GM04503 (cell line): ENCODE measurements at regions not wholly inside any gene's neighbourhood (a gene's known extent, or its start where the extent isn't known, plus 50 kb on each side); places are given as distances from the start of the nearest gene placed in this dataset.
"Not testable (repeated sequence)": the region's sequence is repeated elsewhere in the genome, so short reads cannot be mapped to it uniquely, and the experiment has no call there.

Source experiments
- DNase-seq: peaks from one replicate; pipeline ENCODE4 v3.0.0-alpha.2; 2012; ENCODE audit warnings: low read depth

DNA sequence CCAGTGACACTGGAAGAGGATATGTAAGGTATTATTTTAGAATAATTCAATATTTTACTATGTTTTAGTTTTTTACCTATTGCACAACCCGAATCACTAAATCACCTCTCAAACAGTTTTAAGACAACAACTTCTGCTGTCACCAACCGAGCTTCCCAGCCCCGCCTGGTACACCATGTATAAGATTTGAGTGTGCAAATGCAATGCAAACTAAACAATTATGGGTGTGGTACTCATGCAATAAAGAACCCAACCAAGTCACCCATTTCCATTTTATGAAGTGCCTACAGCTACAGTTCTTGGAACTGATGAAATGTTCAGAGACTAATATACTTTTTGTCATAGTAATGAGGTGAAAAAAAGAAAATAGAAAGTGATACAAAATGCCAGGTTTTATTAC lies 256.2 kb downstream of the TAFA4 start:
- no peak for DNase-seq

DNA sequence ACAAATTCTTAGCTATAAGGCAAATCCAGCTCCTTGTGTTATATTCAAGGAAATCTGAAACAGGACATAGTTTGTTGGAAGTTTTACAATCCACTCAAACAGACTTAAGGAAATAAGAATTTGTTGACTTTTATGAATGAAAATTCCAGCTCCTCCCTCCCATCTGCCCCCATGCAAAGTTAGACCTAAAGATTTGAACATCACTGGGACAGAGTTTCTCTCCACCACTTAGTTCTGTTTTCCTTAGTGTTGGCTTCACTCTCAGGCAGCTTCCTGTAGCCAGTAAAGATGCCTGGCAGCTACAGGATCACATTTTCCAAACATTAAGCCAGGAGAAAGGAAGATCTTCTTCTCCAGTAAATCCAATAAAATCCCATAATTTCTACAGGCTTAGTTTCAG lies 265.0 kb downstream of the TAFA4 start:
- DNase-seq, result no peak

DNA sequence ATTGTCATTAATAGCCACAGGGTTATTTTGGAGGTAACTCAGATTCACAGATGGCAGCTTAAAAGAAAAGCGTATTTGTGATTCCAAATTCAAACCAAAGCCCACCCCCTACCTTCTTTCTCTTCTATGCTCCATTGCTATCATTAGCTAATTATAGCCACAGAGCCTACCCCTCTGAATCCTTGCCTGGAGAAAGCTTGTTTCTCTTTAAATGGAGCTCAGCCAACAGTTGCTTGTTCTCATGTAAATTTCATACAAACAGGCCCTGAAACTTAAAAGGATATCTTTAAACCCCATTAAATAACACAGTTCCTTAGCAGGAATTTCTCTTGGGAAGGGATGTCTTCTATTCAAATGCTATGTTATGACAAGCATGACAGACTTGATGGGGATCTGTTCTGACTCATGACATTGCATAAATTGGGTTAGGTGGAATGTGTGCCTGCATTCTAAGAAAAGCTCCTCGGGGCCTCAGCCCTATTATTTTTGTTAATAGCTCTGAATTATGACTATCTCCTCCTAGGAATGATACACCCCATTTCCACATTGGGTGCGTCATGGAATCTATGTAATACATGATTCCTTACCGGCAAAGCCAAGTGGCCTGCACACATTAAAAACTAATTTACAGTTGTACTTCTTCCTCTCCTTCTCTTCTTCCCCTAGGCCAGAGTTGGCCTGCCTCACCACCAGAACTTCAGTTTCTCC lies 265.8 kb downstream of the TAFA4 start:
- DNase-seq, result no peak

DNA sequence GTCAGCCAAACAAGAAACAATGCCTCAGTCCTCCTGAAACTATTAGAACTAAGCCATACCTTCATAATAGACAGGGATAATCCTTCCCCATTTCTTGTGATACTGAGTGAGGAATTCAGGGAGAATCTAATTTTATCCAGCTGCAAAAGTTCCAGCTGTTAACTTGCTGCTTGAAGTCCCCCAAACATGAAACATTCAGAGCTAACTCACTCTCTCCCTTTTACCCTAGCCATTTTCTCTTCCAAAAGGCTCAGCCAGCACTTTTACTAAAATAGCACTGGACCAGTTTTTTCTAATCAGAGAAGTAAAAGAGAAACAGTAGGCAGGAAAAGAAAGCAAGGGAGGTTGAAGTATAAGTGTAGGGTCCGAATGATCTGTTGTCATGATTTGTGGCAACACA lies 268.1 kb downstream of the TAFA4 start:
- no peak for DNase-seq

DNA sequence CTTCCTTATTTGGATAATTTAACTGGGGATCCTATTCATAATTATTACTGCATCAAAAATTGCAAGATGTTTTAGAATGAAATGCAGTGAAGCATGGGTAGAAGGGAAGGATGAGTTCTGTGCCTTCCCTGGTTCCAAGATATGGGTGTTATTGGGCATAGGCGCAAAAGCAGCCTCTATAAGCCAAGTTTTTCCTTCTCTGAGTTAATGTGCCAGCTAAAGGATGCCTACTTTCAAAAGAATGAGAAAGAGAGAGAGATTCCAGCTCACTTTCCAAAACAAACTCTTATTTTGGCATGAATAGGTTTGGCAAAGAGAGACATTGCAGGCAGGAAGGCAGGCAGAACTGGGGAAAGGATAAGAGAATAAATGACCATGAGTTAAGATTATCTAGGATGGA lies 270.2 kb downstream of the TAFA4 start:
- DNase-seq, result no peak

DNA sequence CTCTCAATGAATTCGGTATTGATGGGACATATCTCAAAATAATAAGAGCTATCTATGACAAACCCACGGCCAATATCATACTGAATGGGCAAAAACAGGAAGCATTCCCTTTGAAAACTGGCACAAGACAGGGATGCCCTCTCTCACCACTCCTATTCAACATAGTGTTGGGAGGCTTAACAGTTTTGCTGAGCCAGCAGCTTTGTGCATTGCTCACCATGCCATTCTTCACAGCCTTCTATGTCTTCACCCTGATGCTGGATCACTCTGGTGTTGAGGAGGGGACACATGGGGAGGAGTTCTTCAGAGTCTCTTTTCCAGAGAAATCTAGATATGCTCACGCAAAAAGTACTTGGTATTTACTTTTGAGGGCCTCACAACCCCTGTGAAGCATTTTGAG lies 281.7 kb downstream of the TAFA4 start:
- DNase-seq, result not testable (repeated sequence)

DNA sequence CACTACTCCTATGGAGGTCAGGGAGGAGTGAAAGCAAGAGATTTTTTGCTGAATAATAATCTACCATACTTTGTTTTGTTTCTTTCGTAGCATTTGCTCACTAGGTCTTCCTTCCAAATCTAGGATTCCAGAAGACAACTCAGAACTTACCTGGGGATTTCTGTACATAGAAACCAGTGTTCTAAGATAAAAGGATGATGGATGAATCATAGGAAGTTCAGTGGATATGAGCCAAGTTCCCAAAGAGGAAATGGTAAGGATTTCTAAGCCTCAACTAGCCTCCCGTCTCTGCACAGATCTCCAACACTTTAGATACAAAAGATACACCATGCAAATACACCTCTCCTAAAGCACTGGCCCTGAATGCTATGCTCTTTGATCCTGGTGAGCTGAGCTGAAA lies 283.9 kb downstream of the TAFA4 start:
- no peak for DNase-seq

DNA sequence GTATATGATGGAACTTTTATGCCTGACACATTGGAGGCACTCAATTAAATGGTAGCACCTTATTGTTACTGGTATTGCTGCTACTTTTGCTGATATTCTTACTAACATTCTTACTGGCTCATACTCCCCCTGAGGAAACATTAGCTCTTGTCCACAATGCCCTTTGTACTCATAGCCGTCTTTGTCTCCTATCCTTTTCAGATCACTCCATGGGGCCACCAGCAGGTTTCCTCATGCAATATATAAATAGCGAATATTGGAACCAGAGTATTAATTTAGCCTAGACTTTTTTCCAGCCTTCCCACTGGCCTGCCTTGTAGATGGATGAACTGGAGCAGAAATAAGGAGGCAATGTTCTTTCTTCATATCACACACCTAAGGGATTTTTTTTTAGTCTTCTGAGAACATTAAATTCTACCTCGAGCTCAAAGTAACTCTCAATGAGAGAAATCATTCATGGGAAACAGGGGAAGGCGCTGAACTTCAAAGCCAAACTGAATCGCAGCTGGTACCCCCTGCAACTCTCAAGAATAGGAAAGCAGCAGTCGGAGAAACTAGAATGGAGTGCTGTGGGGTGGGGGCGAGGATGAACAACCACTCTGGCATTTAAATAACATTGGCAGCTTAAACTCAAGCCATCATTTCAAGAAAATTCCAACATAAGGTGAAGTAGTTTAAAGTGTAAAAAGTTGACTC lies 300.3 kb downstream of the TAFA4 start:
- no peak for DNase-seq

DNA sequence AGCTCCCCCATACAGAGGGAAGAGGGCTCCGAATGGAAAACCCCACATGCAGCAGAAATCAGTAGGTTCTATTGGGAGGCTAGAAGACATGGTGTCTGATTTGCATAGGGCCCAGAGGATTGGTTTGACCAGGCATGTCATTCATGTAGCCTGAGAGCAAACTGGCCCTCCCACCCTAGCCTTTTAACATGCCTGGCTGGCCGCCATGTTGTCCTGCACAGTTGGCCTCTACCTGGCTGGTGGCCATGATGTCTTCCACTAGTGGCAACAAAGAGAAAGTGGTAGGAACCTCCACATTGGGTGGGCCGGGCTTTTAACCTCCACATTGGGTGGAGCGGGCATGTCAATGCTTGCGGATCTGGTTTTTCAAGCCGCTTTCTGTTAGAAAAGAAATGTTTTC lies 312.1 kb downstream of the TAFA4 start:
- DNase-seq, result no peak

DNA sequence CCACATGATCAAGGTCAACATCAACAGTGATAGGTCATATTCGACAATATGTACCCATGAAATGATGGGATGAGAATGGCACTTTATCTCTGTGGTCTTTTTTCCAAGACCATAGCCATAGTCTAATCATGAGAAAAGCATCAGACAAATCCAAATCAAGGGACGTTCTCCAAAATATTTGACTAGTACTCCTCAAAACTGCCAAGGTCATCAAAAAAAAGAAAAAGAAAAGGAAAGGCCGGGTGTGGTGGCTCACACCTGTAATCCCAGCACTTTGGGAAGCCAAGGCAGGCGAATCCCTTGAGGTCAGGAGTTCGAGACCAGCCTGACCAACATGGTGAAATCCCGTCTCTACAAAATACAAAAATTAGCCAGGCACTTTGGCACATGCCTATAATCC lies 318.3 kb downstream of the TAFA4 start:
- no peak for DNase-seq

DNA sequence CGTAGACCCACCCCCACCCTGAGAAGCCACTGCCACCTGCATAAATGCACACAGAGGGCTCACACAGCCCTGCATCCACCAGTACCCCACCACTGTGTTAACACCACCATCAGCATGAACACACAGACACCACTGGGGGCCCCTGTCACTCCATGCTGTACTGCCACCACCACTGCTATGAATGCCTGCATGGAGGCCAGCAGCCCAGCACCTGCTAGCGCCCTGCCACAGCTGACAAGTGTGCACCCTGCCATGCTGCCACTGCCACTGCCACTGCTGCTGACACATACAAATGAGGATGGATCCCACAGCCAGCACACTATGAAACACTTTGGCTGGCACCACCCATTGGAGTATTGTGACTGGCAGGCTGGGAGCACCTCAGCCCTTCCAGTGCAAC lies 361.0 kb downstream of the TAFA4 start:
- DNase-seq, result no peak

DNA sequence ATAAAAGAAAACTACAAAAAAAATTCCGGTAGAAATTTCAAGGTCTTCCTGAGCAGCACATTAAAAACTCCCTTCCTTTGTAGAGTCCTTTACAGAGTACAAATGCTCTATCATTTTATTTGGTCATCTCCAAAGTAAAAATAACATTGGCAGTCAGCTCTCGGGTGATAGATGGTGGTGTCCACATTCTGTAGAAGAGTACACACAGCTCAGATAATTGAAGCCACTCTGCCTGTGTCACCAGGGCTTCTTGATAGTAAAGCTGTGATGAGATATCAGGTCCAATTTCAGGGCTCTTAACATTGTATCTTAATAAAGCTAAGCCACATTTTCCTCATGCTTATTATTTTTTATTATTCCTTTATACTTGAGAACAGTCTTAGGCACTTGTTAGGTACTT lies 371.6 kb downstream of the TAFA4 start:
- DNase-seq, result no peak

DNA sequence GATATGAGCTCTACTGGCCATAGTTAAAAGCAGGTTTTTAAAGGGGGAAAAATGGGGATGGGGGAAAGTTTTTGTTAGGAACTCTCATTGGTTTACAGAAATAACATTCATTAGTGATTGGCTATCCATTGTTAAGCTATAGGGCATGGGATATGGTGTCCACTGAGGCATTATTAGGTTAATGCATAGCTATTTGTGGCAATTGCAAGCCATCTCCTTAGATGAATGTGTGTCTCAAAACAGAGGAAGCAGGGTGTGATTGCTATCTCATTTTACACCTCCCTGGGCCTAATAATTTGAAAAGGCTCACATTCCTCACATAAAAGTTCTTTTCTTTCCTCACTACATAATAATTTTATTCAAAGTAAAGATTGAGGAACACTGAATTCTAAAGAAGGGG lies 396.6 kb downstream of the TAFA4 start:
- DNase-seq, result no peak

DNA sequence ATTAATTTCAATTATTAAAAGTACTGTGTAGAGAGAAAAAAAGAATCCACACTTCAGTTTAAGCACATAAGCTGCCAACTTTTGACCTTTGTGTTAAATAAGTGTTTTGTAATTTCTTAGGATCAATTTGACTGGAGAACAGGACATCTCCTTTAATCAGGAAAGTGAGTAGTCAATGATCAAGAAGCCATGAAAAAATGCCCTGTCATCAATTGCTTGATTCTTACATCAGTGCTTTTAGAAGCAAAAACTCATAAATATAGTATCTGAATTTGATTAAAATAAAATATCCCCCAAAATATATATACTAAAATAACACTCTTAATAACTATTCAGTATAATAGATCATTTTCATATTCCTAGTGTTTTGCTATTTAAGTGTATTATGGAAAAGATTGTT lies 409.0 kb downstream of the TAFA4 start:
- DNase-seq, result no peak

DNA sequence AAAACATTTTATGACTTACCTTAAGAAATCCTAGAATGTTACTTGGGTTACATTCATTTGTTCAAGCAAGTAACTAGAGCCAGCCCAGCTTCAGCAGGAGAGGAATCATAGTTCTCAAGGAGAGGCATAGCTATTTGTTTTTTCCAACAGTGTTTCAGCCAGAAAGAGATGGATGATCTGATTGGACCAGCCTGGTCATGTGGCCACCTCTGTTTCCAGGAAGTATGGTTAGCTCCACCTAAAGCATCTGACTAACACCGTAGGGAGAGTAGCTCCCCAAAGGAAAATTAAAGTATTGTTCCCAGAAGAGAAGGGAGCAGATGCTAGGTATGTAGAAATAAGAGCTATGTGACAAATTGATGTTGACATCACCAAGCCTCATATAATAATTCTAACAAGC lies 417.1 kb downstream of the TAFA4 start:
- DNase-seq, result no peak

DNA sequence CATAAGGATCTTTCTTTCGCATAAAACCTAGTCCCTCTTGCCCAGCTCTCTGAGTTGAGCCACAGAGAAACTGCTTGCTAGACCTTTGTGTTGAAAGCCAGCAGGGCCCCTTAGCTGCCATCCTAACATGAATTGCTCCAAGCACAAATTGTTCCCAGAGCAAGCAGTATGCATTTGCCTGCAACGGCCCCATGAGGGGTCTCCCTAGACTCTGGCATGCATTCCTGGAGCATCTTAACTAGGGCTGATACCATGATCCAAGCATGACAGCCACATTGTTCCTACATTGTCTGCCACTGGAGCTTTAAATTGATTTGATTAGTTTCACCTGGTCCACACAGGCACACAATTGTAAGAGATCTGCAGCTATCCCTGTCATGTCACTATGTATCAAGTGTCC lies 428.1 kb downstream of the TAFA4 start:
- no peak for DNase-seq

DNA sequence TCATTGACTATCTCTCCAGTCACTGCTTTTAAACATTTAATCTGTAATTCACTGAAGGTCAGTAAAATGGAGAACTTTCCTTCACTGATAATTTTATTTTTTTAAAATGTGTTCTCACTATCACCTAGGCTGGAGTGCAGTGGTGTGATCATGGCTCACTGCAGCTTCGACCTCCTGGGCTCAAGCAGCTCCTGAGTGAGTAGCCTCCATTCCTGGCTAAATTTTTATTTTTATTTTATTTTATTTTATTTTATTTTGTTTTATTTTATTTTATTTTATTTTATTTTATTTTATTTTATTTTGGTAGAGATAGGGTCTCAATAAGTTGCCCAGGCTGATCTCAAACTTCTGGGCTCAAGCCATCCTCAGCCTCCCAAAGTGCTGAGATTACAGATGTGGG lies 446.5 kb downstream of the TAFA4 start:
- not testable (repeated sequence) for DNase-seq

DNA sequence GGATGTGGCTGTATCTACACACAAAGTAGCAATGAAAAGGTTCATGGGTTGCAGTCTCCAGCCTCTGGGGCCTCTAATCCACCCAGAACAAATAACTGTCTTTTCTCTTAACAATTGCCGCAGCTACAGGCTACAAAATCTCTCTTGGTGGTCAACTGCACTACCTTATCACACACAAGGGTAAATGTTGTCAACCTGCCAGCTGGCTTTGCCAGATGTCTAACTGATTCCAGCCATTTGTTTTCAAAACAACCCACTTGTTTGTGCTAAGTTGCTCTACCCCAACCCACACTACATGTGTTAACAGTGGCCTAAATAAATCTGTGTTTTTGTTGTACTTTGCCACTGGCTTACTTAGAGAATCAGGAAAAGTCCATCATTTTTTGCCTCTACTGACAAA lies 447.3 kb downstream of the TAFA4 start:
- no peak for DNase-seq

DNA sequence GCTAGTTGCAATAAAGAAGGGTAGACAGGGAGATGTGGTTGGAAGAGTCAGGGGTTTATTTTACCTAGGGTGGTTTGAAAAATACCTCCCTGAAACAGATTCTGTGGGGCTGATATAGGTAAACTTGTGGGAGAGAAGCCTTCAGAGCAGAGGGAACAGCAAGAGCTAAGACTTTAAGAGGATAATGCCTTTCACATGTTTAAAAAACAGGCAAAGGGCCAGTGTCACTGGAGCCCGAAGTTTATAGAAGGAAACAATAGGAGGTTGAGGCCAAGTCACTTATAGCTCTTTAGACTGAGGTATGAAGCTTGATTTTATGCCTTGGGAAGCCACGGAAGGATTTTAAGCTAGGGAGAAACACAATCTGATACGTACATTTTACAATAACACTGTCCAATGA lies 448.7 kb downstream of the TAFA4 start:
- no peak for DNase-seq

DNA sequence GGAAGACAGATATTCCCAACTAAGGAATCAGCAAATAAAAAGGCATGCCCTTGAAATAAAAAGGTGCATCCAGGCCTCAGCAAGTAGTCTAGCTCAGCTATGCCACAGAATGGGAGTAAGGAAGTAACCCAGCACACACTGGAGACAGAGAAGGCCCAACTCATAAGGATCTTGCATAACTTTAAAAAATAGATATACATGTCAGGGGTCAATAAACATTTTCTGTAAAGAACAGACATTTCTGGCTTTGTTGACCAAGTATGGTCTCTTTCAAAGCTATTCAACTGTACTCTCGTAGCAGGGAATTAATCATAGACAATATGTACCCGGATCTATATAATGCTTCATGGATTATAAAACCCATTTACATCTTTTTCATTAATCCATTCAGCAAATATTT lies 449.3 kb downstream of the TAFA4 start:
- no peak for DNase-seq

DNA sequence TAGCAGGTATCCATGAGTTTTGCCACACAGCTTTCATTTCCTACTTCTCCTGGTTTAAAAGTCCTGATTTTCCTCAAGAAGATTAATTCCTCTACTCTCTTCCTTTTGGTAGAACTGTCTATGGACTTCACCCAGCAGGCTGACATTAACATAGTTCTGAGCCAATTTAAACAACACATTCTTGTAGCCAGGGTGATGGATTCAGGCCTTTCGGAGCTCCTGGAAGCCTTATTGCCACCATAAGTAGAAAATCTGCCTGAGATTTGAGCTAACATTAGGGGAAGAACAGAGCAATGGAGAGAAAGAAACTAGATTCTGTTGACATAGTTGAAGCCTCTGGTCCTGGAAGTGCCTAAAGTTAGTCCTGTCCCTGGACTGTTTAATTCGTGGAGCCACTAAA lies 449.8 kb downstream of the TAFA4 start:
- DNase-seq, result no peak

DNA sequence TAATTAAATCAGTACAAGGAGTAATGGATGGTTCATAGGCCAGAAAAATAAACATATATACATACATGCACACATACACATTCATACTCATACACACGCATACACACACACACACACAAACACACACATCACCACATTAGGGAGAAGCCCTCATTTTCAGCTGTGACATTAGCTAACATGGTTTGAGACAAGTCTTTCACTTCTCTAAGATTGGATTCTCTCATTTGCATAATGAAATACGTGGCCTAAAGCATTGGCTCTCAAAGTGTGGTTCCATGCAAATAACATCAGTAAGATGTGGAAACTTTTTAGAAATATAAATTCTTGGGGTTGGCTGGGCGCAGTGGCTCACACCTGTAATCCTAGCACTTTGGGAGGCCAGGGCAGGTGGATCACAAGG lies 452.6 kb downstream of the TAFA4 start:
- DNase-seq, result no peak

DNA sequence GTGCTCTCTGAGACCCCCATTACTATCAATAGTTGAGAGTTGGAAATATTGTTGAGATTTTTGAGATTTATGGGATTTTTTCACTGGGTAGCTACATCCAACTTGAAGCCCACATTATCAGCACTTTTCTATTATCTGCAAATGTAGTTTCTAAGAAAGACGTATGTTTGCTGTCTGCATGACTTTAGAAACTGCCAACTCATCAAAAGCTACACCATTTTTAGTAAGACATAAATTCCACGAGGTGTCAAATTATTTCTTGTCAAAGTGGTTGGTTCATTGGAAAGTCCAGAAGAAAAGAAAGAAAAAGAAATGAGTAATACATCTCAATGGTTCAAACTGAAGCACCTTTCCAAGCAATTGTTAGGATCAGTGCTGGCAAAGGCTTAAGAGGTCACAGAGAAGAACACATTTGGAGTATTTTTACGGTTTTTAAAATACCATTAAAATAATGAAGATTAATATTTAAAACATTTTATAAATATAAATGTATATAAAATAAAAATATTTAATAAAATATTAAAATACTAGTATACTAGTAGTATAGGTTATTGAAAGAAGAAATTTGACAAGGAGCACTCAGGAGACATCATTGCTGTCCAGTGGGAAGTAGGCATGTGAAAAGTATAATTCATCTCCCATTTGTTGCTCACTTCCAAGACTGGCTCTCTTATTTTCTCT lies 463.5 kb downstream of the TAFA4 start:
- no peak for DNase-seq

DNA sequence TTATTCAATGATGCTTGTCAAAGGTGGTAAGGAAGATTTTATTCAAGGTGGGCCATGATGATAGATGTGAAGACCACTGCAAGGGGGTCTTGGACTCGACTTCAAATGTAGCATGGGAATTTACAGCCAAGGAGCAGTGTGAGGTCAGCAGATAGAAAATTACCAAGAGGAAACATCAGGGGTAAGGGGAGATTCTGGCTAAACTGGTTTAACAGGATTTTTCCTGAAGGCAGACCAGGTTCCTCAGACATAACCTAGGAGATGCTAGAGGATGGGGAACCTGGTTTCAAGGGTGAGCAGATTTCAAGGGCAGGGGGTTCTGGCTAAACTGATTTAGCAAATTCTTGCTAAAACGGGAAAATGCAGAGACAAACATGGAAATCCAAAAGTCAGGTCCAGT lies 464.9 kb downstream of the TAFA4 start:
- no peak for DNase-seq
